HG02884 (cell line): ENCODE measurements at regions not wholly inside any gene's neighbourhood (a gene's known extent, or its start where the extent isn't known, plus 50 kb on each side); places are given as distances from the start of the nearest gene placed in this dataset.
"Not testable (repeated sequence)": the region's sequence is repeated elsewhere in the genome, so short reads cannot be mapped to it uniquely, and the experiment has no call there.

Experiments used
- ATAC-seq: cut with Tn5 transposase; IDR thresholded peaks from one replicate; pipeline ENCODE4 v1.9.1; 2021; ENCODE audit warnings: mild to moderate bottlenecking, moderate library complexity; ENCODE audit not compliant: unreplicated experiment

GRCh38 chr2:235105821-235106359 lies 154.1 kb downstream of the SH3BP4 start:
- ATAC-seq, result no peak

- ATAC-seq, result no peak
These were observed 155.2 kb downstream of the SH3BP4 start for GRCh38 chr2:235106874-235107639.

GRCh38 chr2:235107640-235107951 lies 155.8 kb downstream of the SH3BP4 start:
- no peak for ATAC-seq

GRCh38 chr2:235109561-235109960 lies 157.7 kb downstream of the SH3BP4 start:
- not testable (repeated sequence) for ATAC-seq

GRCh38 chr2:235112365-235112764 lies 160.5 kb downstream of the SH3BP4 start:
- no peak for ATAC-seq

- ATAC-seq, result no peak
These were observed 162.0 kb downstream of the SH3BP4 start for GRCh38 chr2:235113854-235114253.

- no peak for ATAC-seq
These were observed 162.5 kb downstream of the SH3BP4 start for GRCh38 chr2:235114286-235114685.

- ATAC-seq, result no peak
These were observed 163.7 kb downstream of the SH3BP4 start for GRCh38 chr2:235115521-235115920.

GRCh38 chr2:235116885-235117492 lies 165.2 kb downstream of the SH3BP4 start:
- no peak for ATAC-seq

- ATAC-seq, result no peak
These were observed 175.0 kb downstream of the SH3BP4 start for GRCh38 chr2:235126768-235127167.

GRCh38 chr2:235127931-235128330 lies 176.1 kb downstream of the SH3BP4 start:
- ATAC-seq, result no peak

- no peak for ATAC-seq
These were observed 178.0 kb downstream of the SH3BP4 start for GRCh38 chr2:235129850-235130249.

- ATAC-seq, result no peak
These were observed 179.8 kb downstream of the SH3BP4 start for GRCh38 chr2:235131334-235132305.

GRCh38 chr2:235132651-235133050 lies 180.8 kb downstream of the SH3BP4 start:
- ATAC-seq, result no peak

- ATAC-seq, result no peak
These were observed 182.0 kb downstream of the SH3BP4 start for GRCh38 chr2:235133837-235134236.

- ATAC-seq, result no peak
These were observed 182.6 kb downstream of the SH3BP4 start for GRCh38 chr2:235134420-235134819.

GRCh38 chr2:235135195-235135965 lies 183.6 kb downstream of the SH3BP4 start:
- no peak for ATAC-seq

GRCh38 chr2:235135990-235136561 lies 184.3 kb downstream of the SH3BP4 start:
- ATAC-seq, result no peak

- no peak for ATAC-seq
These were observed 186.5 kb downstream of the SH3BP4 start for GRCh38 chr2:235138339-235138738.
